CD14-positive monocyte (primary cell): ENCODE measurements at regions not wholly inside any gene's neighbourhood (a gene's known extent, or its start where the extent isn't known, plus 50 kb on each side); places are given as distances from the start of the nearest gene placed in this dataset.

Experiments used
- DNase-seq, 3 donors: peaks; one replicate each; pipeline ENCODE4 v3.0.0-alpha.2; 2011 to 2022
- H2AFZ ChIP-seq: 2 replicates; pipeline ENCODE4 v1.6.0; 2012; ENCODE audit warnings: mild to moderate bottlenecking, low read depth, low read length, inconsistent platforms; ENCODE audit not compliant: insufficient read depth, poor library complexity, severe bottlenecking
- H3K27ac ChIP-seq, 2 donors: 1 replicate in 1 of 2; 2 replicates in 1 of 2; pipeline ENCODE4 v1.5.1; 2012 to 2013; ENCODE audit warnings: low read length in 2 of 2, control low read depth in 1 of 2, inconsistent platforms in 1 of 2, low read depth in 1 of 2, mild to moderate bottlenecking in 1 of 2
- H3K27me3 ChIP-seq, 2 donors: one replicate each; pipeline versions ENCODE4 v1.6.0 to v1.6.1; 2011 to 2013; ENCODE audit warnings: low read length in 2 of 2; ENCODE audit not compliant: control insufficient read depth in 2 of 2, insufficient read depth in 2 of 2
- H3K36me3 ChIP-seq, 2 donors: replicated peaks in 1 of 2; 1 replicate in 1 of 2; 2 replicates in 1 of 2; pipeline versions ENCODE4 v1.5.1 to v1.6.1; 2012 to 2013; ENCODE audit warnings: low read length in 2 of 2, control low read depth in 1 of 2, inconsistent platforms in 1 of 2, mild to moderate bottlenecking in 1 of 2; ENCODE audit not compliant: insufficient read depth in 2 of 2, control insufficient read depth in 1 of 2
- H3K4me1 ChIP-seq, 2 donors: 1 replicate in 1 of 2; 2 replicates in 1 of 2; pipeline versions ENCODE4 v1.5.1 to v1.6.1; 2012 to 2013; ENCODE audit warnings: low read length in 2 of 2, control low read depth in 1 of 2, inconsistent platforms in 1 of 2, mild to moderate bottlenecking in 1 of 2, moderate library complexity in 1 of 2; ENCODE audit not compliant: insufficient read depth in 2 of 2, control insufficient read depth in 1 of 2
- H3K4me2 ChIP-seq: replicated peaks from 2 replicates; pipeline ENCODE3; 2012; ENCODE audit warnings: low read length, moderate library complexity, mild to moderate bottlenecking; ENCODE audit not compliant: poor library complexity, severe bottlenecking; ENCODE audit errors: extremely low read depth
- H3K4me3 ChIP-seq, 3 experiments: fragments of 200-600 bp in 1 of 3; sonication (generic) in 1 of 3; replicated peaks in 1 of 3; 1 replicate in 2 of 3; 2 replicates in 1 of 3; pipeline ENCODE4 v1.5.1; 2011 to 2013; ENCODE audit warnings: low read length in 3 of 3, mild to moderate bottlenecking in 3 of 3, control low read depth in 2 of 3, low read depth in 2 of 3, inconsistent platforms in 1 of 3, moderate library complexity in 1 of 3
- H3K79me2 ChIP-seq: 2 replicates; pipeline ENCODE4 v1.6.0; 2012; ENCODE audit warnings: mild to moderate bottlenecking, control low read depth, inconsistent platforms, low read length, moderate library complexity; ENCODE audit not compliant: insufficient read depth
- H3K9ac ChIP-seq: 2 replicates; pipeline ENCODE4 v1.6.0; 2017; ENCODE audit warnings: low read length, mild to moderate bottlenecking; ENCODE audit not compliant: insufficient read depth, poor library complexity, severe bottlenecking
- H3K9me3 ChIP-seq, 2 donors: replicated peaks in 1 of 2; 1 replicate in 1 of 2; 2 replicates in 1 of 2; pipeline versions ENCODE4 v1.5.1 to v1.6.1; 2012 to 2013; ENCODE audit warnings: low read length in 2 of 2, control low read depth in 1 of 2; ENCODE audit not compliant: control insufficient read depth in 1 of 2, insufficient read depth in 1 of 2
- H4K20me1 ChIP-seq: 2 replicates; pipeline ENCODE4 v1.6.0; 2012; ENCODE audit warnings: mild to moderate bottlenecking, low read length, control low read depth, moderate library complexity; ENCODE audit not compliant: insufficient read depth
- H3K27ac Mint-ChIP-seq, 7 donors: one replicate each; pipeline ENCODE4 v1.8.0; 2020; ENCODE audit warnings: mild to moderate bottlenecking in 7 of 7, mixed read lengths in 7 of 7, moderate library complexity in 6 of 7, inconsistent platforms in 2 of 7
- H3K27me3 Mint-ChIP-seq, 3 donors: one replicate each; pipeline ENCODE4 v1.8.0; 2021 to 2022; ENCODE audit warnings: low read depth in 3 of 3, mild to moderate bottlenecking in 3 of 3, mixed read lengths in 3 of 3, moderate library complexity in 3 of 3, inconsistent platforms in 1 of 3
- H3K36me3 Mint-ChIP-seq, 2 donors: one replicate each; pipeline ENCODE4 v1.8.0; 2020; ENCODE audit warnings: mixed read lengths in 2 of 2, inconsistent platforms in 1 of 2, mild to moderate bottlenecking in 1 of 2
- H3K4me1 Mint-ChIP-seq: one replicate; pipeline ENCODE4 v1.8.0; 2020; ENCODE audit warnings: mild to moderate bottlenecking, mixed read lengths
- H3K4me3 Mint-ChIP-seq, 2 donors: one replicate each; pipeline ENCODE4 v1.8.0; 2020; ENCODE audit warnings: mild to moderate bottlenecking in 2 of 2, mixed read lengths in 2 of 2, moderate library complexity in 1 of 2
- H3K9me3 Mint-ChIP-seq, 7 donors: one replicate each; pipeline ENCODE4 v1.8.0; 2020 to 2022; ENCODE audit warnings: mixed read lengths in 7 of 7, mild to moderate bottlenecking in 6 of 7, moderate library complexity in 6 of 7, inconsistent platforms in 2 of 7
- WGBS: methylation state at CpG from one replicate; pipeline ENCODE4 v1.1.5; 2013; ENCODE audit warnings: missing lambda C conversion rate; ENCODE audit not compliant: insufficient coverage; 5-methylcytosine and 5-hydroxymethylcytosine counted together
- intact Hi-C, 2 donors: fragments of 100-400 bp; cut with micrococcal nuclease; formaldehyde crosslinking; loops; one replicate each; pipeline versions ENCODE4 v1.15.0 to v1.15.1; 2023
- TF ChIP-seq, protein P1 (sequence below): fragments of 200-600 bp; IDR thresholded peaks from one replicate; pipeline ENCODE4 v1.8.0; 2022; ENCODE audit warnings: antibody characterized with exemption, mild to moderate bottlenecking

DNA sequence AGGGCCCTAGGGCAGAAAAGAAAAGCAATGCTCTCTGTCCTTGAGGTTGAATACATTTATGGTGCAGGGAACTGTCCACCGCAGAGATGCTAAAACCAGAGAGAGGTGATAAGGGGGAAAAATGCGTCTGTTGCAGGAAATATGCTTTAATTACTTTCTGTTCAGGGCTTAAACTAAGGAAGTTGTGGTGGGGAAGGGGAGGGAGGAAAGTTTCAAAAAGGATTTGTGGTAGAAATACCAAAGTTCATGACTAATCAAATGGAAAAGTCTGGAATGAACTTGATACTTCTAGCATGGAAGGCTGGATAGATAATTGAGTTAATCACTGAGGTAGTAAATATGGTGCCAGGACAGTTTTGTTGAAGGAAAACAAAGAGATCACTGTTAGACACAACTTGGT, 99.0 kb downstream of the ASB9 start:
- H3K4me1 ChIP-seq = no peaks in the 10 kb centered on the region
- Mint-ChIP-seq H3K27ac (no peak overlapping the region), H3K36me3 (no peaks in the 10 kb centered on the region), H3K4me3 (no peak overlapping the region), H3K4me1 (peaks cover 4% of the 10 kb centered on the region), H3K9me3 (peaks cover 0 to 3% (median 0%) of the 10 kb centered on the region in 7 donors), H3K27me3 (peaks cover 0 to 7% (median 1%) of the 10 kb centered on the region in 3 donors)
- no peaks in the 10 kb centered on the region for H3K79me2 ChIP-seq
- no peak overlapping the region for H2AFZ ChIP-seq
- no peak overlapping the region for H3K9ac ChIP-seq
- H3K27ac ChIP-seq = no peak overlapping the region
- H3K27me3 ChIP-seq = peaks cover 0 to 6% of the 10 kb centered on the region in 2 donors
- no peak overlapping the region for H3K4me2 ChIP-seq
- intact Hi-C loops = no loop called here
- H3K9me3 ChIP-seq = no peaks in the 10 kb centered on the region
- no peak overlapping the region for H3K4me3 ChIP-seq
- 0% methylated on average over 2 of the region's 2 CpGs for WGBS
- H4K20me1 ChIP-seq = no peaks in the 10 kb centered on the region
- no peaks in the 10 kb centered on the region for H3K36me3 ChIP-seq
- DNase-seq = no peak
- TF ChIP-seq, protein P1, sequence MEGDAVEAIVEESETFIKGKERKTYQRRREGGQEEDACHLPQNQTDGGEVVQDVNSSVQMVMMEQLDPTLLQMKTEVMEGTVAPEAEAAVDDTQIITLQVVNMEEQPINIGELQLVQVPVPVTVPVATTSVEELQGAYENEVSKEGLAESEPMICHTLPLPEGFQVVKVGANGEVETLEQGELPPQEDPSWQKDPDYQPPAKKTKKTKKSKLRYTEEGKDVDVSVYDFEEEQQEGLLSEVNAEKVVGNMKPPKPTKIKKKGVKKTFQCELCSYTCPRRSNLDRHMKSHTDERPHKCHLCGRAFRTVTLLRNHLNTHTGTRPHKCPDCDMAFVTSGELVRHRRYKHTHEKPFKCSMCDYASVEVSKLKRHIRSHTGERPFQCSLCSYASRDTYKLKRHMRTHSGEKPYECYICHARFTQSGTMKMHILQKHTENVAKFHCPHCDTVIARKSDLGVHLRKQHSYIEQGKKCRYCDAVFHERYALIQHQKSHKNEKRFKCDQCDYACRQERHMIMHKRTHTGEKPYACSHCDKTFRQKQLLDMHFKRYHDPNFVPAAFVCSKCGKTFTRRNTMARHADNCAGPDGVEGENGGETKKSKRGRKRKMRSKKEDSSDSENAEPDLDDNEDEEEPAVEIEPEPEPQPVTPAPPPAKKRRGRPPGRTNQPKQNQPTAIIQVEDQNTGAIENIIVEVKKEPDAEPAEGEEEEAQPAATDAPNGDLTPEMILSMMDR = no peak

DNA sequence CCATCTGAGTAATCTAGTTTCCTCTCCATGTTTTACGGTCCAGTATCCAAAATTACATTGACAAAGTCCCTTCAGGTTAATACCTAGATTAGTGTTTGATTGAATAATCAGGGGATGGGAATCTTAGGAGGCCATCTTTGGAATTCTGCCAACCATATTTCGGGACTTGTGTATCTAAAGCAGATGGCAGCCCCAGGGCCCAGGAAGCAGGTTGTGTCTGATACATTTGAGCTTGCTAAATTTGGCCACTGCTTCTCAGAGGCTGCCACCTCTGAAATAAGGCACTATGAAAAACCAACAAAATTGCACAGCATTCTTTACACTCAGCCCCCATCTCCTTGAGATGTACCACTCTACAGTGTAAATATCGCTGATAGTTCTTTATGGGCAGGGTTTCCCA, 102.1 kb downstream of the ASB9 start:
- H3K27ac ChIP-seq = no peak overlapping the region
- H3K4me1 Mint-ChIP-seq = peaks cover 4% of the 10 kb centered on the region
- peaks cover 1 to 10% (median 2%) of the 10 kb centered on the region in 3 donors for H3K27me3 Mint-ChIP-seq
- H3K4me2 ChIP-seq = no peak overlapping the region
- peaks cover 0 to 3% (median 0%) of the 10 kb centered on the region in 7 donors for H3K9me3 Mint-ChIP-seq
- TF ChIP-seq, protein P1 = no peak
- no peaks in the 10 kb centered on the region for H3K79me2 ChIP-seq
- H3K36me3 Mint-ChIP-seq = no peaks in the 10 kb centered on the region
- H2AFZ ChIP-seq = no peak overlapping the region
- H3K36me3 ChIP-seq = no peaks in the 10 kb centered on the region
- no peak overlapping the region for H3K27ac Mint-ChIP-seq
- intact Hi-C loops = no loop called here
- peaks cover 0 to 4% of the 10 kb centered on the region in 2 donors for H3K27me3 ChIP-seq
- H3K9ac ChIP-seq = no peak overlapping the region
- H3K4me1 ChIP-seq = no peaks in the 10 kb centered on the region
- H3K9me3 ChIP-seq = no peaks in the 10 kb centered on the region
- no peaks in the 10 kb centered on the region for H4K20me1 ChIP-seq
- H3K4me3 Mint-ChIP-seq = no peak overlapping the region
- WGBS = no CpG with 5 or more reads among the region's 3 CpGs
- no peak for DNase-seq
- H3K4me3 ChIP-seq = no peak overlapping the region
